Tibial nerve (tissue), 4 donors: ENCODE measurements at regions not wholly inside any gene's neighbourhood (a gene's known extent, or its start where the extent isn't known, plus 50 kb on each side); places are given as distances from the start of the nearest gene placed in this dataset.

Source experiments
- CTCF ChIP-seq, 5 experiments: fragments of 200-600 bp in 3 of 5; fragments of 450-650 bp in 2 of 5; sonication (generic) in 3 of 5; IDR thresholded peaks; one replicate each; pipeline ENCODE4 v1.5.1; 2016 to 2019; ENCODE audit warnings: antibody characterized with exemption in 5 of 5, mild to moderate bottlenecking in 3 of 5, moderate library complexity in 2 of 5
- EP300 ChIP-seq, 2 donors: sonication (generic); formaldehyde crosslinking; IDR thresholded peaks; one replicate each; pipeline ENCODE4 v1.6.1; 2017; ENCODE audit warnings: antibody characterized with exemption in 2 of 2, mild to moderate bottlenecking in 1 of 2

- TF ChIP-seq CTCF (IDR thresholded peaks at IDR 0.05): no peak
- no peak for TF ChIP-seq EP300 (IDR thresholded peaks at IDR 0.05)
Observed at GRCh38 chr16:17798716-17799115, 328.0 kb upstream of the XYLT1 start.
